ENCODE measurements at regions not wholly inside any gene's neighbourhood (a gene's known extent, or its start where the extent isn't known, plus 50 kb on each side); places are given as distances from the start of the nearest gene placed in this dataset.

GRCh38 chr3:66816090-66816761 is 181.9 kb upstream of the KBTBD8 start:
- TF ChIP-seq CTCF (IDR thresholded peaks at IDR 0.05) (peak; percentile 41 to 72 (median 66)), POLR2A (IDR thresholded peaks at IDR 0.05) (no peak)
